H54 (cell line): ENCODE measurements at regions not wholly inside any gene's neighbourhood (a gene's known extent, or its start where the extent isn't known, plus 50 kb on each side); places are given as distances from the start of the nearest gene placed in this dataset.
"Not testable (repeated sequence)": the region's sequence is repeated elsewhere in the genome, so short reads cannot be mapped to it uniquely, and the experiment has no call there.

Source experiments
- DNase-seq: peaks from one replicate; pipeline ENCODE4 v3.0.0; 2011; ENCODE audit warnings: low spot score, mixed read lengths; ENCODE audit not compliant: insufficient read length
- FAIRE-seq: peaks from 3 replicates; lab custom pipeline; 2011; peaks lifted over from hg19 to GRCh38; lab: Jason Lieb, UNC
- POLR2A ChIP-seq: IDR thresholded peaks from 2 replicates; pipeline ENCODE4 v1.6.1; 2011; ENCODE audit warnings: low read depth, mild to moderate bottlenecking, low read length

- FAIRE-seq (peak; percentile 95), DNase-seq (no peak)
- TF ChIP-seq POLR2A = no peak
Measured at GRCh38 chr13:68927387-68928026, 1180.1 kb upstream of the ATXN8OS start.

DNA sequence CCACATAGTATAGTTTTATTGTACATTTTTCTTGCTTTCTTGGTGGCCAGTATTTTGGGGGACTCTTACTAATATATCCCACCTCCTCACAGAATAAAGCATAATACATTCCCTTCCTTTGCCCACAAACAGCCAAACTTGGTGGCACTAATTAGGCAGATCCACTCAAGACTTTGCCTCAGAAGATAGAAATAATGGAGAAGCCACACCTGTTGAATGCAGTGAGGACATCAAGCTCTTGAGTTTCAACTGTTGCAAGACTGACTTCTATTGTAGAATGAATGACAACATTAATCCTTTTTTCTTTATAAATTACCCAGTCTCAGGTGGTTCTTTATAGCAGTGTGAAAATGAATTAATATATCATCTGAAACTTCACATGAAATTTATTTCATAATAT lies 1183.6 kb upstream of the ATXN8OS start:
- DNase-seq (no peak), FAIRE-seq (no peak)
- no peak for TF ChIP-seq POLR2A

- no peak for TF ChIP-seq POLR2A
- DNase-seq (no peak), FAIRE-seq (no peak)
Measured at GRCh38 chr13:68908879-68909278, 1198.7 kb upstream of the ATXN8OS start.

- FAIRE-seq = no peak
- no peak for DNase-seq
- no peak for TF ChIP-seq POLR2A
Measured at GRCh38 chr13:68905186-68905585, 1202.4 kb upstream of the ATXN8OS start.

DNA sequence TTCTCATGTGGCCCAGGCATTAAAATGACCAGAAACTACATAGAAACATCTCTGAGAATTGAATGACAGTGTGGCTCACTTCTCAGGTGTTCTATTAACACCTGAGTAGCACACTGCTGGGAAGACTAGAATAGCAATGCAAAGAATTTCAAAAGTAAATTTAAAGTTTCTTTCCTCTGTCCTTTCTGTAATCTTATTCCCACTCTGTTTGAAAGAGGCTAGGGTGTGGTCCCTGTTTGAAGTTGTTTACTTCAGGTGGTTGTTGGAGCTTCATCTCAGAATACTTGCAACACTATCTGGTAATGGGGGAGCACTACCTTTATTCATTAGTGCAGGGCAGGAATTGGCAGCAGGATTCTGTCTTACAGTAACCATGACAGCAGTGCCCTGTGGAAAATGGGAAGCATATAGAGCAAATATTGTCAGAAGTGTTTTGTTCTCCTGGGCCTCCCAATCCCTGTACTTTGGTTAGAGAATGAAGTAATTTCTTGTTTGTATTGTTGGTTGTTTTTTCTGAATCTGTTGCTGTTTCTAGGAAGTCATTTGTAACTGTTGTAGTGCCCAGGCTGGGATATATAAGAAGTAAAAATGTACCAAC lies 1210.2 kb upstream of the ATXN8OS start:
- FAIRE-seq = no peak
- TF ChIP-seq POLR2A = no peak

DNA sequence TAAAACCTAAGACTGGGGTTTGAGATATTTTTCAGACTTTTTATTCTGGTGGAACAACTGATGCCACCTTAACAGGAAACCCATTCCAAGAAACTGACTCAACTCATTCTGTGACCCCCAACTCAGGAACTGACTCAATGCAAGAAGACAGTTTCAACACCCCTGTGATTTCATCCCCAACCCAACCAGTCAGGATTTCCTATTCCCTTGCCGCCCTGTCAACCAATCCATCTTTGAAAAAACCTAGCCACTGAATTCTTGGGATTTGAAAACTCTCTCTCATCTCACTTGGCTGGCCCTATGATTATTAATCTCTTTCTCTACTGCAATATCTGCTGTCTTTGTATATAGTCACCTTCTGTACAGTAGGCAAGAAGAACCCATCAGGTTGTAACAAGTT lies 1211.9 kb upstream of the ATXN8OS start:
- FAIRE-seq = no peak
- DNase-seq = no peak
- TF ChIP-seq POLR2A = no peak

More for the DNA sequence above, 1210.2 kb upstream of the ATXN8OS start:
- DNase-seq = no peak

DNA sequence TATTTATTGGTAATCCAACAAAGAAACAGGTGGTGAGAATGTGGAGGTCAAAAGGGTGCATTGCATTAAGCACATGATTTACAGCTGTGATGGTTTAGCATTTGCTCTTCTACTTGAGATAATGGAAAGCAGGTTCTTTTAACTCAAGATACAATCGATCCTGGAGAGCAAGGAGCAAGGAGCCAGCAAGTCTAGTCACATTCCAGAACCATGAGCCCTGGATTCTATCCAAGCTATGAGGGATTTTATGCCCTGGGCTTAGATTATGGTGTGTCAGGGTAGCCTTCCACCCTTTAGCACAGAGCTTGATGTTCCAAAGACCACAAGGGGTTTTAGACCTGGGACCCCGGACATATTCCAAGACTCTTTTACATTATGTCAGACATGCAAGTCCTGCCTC lies 1213.9 kb upstream of the ATXN8OS start:
- FAIRE-seq, DNase-seq: not testable (repeated sequence)

DNA sequence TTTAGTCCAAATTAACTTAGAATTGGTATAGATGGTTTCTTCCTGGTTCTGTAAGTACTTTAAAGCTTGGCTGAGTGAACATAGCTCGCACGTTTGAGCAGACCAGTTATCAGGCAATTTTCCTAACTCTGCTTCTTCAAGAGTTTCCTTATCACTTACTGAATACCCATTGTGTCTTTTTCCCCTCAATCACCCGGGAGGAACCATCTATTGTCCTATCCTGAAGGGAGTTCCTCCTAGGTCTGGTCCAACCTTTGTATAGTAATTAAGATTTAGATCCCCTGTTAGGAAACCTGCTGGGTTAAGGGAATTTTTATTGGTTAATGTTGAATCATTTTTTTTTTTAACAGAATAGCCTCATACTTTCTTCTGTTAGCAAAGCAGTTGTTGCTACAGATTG lies 1215.0 kb upstream of the ATXN8OS start:
- not testable (repeated sequence) for DNase-seq, FAIRE-seq

- DNase-seq, FAIRE-seq: not testable (repeated sequence)
Measured at GRCh38 chr13:68890101-68890500, 1217.5 kb upstream of the ATXN8OS start.

DNA sequence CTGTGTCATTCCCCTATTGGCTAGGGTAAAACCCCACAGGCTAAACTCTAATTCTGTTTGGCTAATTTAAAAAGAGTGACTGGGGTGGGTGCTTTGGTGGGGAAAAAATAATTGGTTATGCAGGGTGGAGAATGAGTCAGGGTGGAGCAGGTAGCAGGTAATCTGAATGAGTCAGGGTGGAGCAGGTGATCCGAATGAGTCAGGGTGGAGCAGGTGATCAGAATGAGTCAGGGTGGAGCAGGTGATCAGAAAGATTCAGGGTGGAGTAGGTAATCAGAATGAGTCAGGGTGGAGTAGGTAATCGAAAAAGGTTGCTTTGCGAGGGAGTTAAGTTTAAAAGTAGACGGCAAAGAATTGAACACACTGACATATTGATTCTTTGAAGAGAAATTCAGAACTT lies 1218.8 kb upstream of the ATXN8OS start:
- FAIRE-seq (no peak), DNase-seq (no peak)
- no peak for TF ChIP-seq POLR2A

DNA sequence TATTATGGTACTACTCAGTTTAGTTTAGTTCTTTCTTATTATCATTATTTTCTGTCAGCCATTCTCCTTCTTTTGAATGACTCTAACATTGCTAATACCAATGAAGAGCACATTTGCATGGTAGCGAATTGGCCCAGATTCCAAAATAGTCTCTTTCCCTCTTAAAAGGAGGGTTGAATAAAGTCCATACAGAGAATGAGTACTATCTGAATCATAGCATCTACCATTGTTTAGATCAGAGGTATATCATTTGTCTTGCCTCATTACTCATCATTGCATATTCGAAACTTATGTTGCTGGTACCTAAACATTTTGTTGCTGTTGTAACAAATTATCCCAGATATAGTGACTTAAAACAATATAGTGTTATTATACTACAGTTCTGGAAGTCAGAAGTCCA lies 1235.3 kb upstream of the ATXN8OS start:
- DNase-seq = no peak
- no peak for TF ChIP-seq POLR2A
- FAIRE-seq = peak; percentile 70

GRCh38 chr13:68851026-68851425 lies 1256.6 kb upstream of the ATXN8OS start:
- FAIRE-seq (no peak), DNase-seq (no peak)
- TF ChIP-seq POLR2A = no peak

DNA sequence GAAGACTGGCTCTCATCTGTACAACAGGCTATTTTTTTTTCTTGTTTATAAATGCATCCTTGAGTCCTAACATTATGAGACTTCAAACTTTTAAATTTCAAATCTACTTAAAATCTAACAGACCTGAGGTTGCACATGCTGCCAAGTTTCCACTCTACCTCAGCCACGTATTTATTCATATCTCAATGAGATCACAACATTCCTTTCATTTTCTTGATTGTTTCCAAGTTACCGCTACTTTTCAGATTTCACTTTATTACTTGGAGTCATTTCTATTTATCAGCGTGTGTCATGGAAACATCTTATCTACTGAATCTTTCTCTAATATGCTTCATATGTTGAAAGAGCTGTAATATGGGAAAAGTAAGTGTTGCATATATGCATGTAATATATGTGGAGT lies 1257.5 kb upstream of the ATXN8OS start:
- no peak for TF ChIP-seq POLR2A
- FAIRE-seq (peak; percentile 75), DNase-seq (no peak)

DNA sequence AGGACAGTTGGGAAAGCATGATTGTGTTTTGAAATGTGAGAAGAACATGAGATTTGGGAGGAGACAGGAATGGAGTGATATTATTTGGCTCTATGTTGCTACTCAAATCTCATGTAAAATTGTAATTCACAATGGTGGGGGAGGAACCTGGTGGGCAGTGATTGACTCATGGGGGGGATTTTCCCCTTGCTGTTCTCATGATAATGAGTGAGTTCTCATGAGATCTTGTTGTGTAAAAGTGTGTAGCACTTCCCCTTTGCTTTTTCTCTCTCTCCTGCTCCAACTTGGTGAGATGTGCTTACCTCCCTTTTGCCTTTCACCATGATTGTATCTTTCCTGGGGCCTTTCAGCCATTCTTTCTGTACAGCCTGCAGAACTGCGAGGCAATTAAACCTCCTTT lies 1261.0 kb upstream of the ATXN8OS start:
- TF ChIP-seq POLR2A = no peak
- DNase-seq (no peak), FAIRE-seq (no peak)

DNA sequence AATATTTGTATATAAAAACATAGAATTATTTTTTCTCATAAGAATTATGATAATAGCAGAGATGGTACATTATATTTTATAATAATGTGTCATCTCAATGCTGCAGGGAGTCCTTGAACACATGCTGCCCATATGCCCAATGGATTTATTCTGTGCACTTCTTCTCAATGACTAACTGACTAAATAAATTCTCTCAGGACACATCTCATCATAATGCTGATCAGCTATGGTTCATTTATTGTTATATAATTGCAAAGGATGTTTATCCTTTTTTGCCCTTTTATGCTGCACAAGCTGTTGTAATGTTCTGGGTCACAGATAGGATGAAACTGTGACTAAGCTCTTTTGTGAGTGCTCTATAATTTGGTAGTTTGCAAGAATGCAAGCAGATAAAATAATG lies 1273.3 kb upstream of the ATXN8OS start:
- TF ChIP-seq POLR2A = no peak
- no peak for DNase-seq
- no peak for FAIRE-seq

DNA sequence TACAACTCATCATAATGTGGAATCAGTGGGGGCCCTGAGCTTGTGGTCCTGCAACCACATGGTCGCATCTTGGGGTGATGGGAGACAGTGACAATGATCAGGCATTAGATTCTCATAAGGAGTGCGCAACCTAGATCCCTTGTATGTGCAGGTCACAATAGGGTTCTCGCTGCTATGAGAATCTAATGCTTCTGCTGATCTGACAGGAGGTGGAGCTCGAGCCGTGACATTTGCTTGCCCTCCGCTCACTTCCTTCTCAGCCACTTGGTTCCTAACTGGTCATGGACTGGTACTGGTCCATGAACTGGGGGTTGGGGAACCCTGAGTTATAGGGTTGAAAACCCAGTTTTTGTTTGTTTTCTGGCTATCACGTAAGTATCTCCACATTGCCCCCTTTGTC lies 1290.9 kb upstream of the ATXN8OS start:
- DNase-seq = no peak
- TF ChIP-seq POLR2A = no peak
- FAIRE-seq = peak; percentile 27
